ENCODE measurements at regions not wholly inside any gene's neighbourhood (a gene's known extent, or its start where the extent isn't known, plus 50 kb on each side); places are given as distances from the start of the nearest gene placed in this dataset.

GRCh38 chr5:8227112-8227511, 358.2 kb downstream of the MTRR start:
- H3K9me3 Mint-ChIP-seq: peaks cover 19% of the 10 kb centered on the region
- no peaks in the 10 kb centered on the region for H3K4me1 Mint-ChIP-seq (ENCODE audit: low read depth)
- H3K27ac Mint-ChIP-seq: no peak overlapping the region
- no peak overlapping the region for H3K4me3 Mint-ChIP-seq
- no peaks in the 10 kb centered on the region for H3K27me3 Mint-ChIP-seq
- no peaks in the 10 kb centered on the region for H3K36me3 Mint-ChIP-seq (ENCODE audit: low read depth)

- Mint-ChIP-seq H3K4me3 (no peak overlapping the region), H3K4me1 (ENCODE audit: low read depth) (no peaks in the 10 kb centered on the region), H3K9me3 (peaks cover 16% of the 10 kb centered on the region), H3K36me3 (ENCODE audit: low read depth) (no peaks in the 10 kb centered on the region), H3K27me3 (no peaks in the 10 kb centered on the region), H3K27ac (no peak overlapping the region)
Observed at GRCh38 chr5:8229551-8229950, 360.6 kb downstream of the MTRR start.

GRCh38 chr5:8230868-8231267, 361.9 kb downstream of the MTRR start:
- Mint-ChIP-seq H3K4me1 (ENCODE audit: low read depth) (no peaks in the 10 kb centered on the region), H3K27me3 (no peaks in the 10 kb centered on the region), H3K4me3 (no peak overlapping the region), H3K36me3 (ENCODE audit: low read depth) (no peaks in the 10 kb centered on the region), H3K9me3 (peaks cover 10% of the 10 kb centered on the region), H3K27ac (no peak overlapping the region)

GRCh38 chr5:8233479-8233878, 364.5 kb downstream of the MTRR start:
- no peak overlapping the region for H3K4me3 Mint-ChIP-seq
- no peaks in the 10 kb centered on the region for H3K36me3 Mint-ChIP-seq (ENCODE audit: low read depth)
- H3K27ac Mint-ChIP-seq: no peak overlapping the region
- H3K9me3 Mint-ChIP-seq: peaks cover 9% of the 10 kb centered on the region
- H3K27me3 Mint-ChIP-seq: no peaks in the 10 kb centered on the region
- no peaks in the 10 kb centered on the region for H3K4me1 Mint-ChIP-seq (ENCODE audit: low read depth)

- Mint-ChIP-seq H3K4me3 (no peak overlapping the region), H3K27ac (no peak overlapping the region), H3K9me3 (peaks cover 9% of the 10 kb centered on the region), H3K27me3 (no peaks in the 10 kb centered on the region), H3K4me1 (ENCODE audit: low read depth) (no peaks in the 10 kb centered on the region), H3K36me3 (ENCODE audit: low read depth) (no peaks in the 10 kb centered on the region)
Observed at GRCh38 chr5:8234179-8234770, 365.3 kb downstream of the MTRR start.

DNA sequence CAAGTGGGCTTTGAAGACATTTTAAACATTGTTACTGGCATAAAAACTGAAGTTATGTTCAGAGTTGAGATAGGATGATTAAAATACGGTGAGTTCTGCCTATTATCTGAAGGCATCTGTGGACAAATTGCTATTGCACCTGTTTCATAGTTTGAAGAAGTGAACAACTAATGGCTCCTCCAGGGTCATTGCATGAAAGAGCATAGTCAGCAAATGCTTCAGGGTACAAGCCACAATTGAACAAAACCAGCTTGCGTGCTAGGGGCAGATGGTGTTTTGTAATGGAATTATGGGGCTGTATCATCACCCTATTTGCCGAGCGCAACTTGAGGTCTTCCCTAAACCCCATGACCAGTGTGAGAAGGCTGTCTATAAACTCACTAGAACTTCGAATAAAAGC, 369.1 kb downstream of the MTRR start:
- Mint-ChIP-seq H3K4me1 (ENCODE audit: low read depth) (no peaks in the 10 kb centered on the region), H3K27me3 (no peaks in the 10 kb centered on the region), H3K36me3 (ENCODE audit: low read depth) (no peaks in the 10 kb centered on the region), H3K9me3 (peaks cover 3% of the 10 kb centered on the region), H3K27ac (no peak overlapping the region), H3K4me3 (no peak overlapping the region)

DNA sequence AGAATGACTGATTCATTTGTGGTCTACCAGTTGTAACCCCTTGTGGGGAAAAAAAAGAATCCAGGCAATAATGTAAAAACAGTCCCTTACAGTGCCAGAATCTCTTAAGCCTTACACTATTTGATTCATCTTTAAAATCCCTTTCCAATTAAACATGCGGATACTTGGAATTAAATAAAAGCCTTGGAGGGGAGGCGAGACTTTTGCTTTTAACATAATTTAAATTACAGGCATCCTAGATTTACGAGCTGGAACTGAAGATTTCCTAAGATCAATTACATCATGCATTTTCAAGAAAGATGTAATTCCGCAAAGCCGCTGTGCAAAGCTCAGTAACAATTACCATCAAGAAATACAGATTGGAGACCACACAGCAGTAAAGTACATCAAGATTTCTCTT, 370.2 kb downstream of the MTRR start:
- H3K4me3 Mint-ChIP-seq: no peak overlapping the region
- no peak overlapping the region for H3K27ac Mint-ChIP-seq
- no peaks in the 10 kb centered on the region for H3K4me1 Mint-ChIP-seq (ENCODE audit: low read depth)
- no peaks in the 10 kb centered on the region for H3K36me3 Mint-ChIP-seq (ENCODE audit: low read depth)
- no peaks in the 10 kb centered on the region for H3K27me3 Mint-ChIP-seq
- peaks cover 3% of the 10 kb centered on the region for H3K9me3 Mint-ChIP-seq

DNA sequence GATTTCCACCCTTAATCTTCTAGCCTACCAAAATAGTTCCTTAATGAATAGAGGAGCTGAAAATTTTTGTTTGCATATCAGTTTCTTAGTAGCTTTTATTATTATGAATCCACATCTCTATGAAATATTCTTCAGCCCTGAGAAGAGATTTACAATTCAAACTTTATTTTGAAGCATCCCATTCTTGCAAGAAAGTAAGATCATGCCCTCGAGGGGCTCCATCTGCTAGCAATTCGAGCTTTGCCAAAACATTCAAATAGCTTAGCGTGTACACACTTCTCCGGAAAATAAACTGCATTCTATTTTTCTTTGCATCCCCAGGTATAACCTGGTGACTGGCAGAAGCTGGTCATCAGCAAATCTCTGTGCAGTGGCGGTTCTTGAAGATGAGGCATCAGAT, 370.7 kb downstream of the MTRR start:
- H3K36me3 Mint-ChIP-seq (ENCODE audit: low read depth): no peaks in the 10 kb centered on the region
- H3K4me1 Mint-ChIP-seq (ENCODE audit: low read depth): no peaks in the 10 kb centered on the region
- peaks cover 3% of the 10 kb centered on the region for H3K9me3 Mint-ChIP-seq
- H3K27ac Mint-ChIP-seq: no peak overlapping the region
- no peaks in the 10 kb centered on the region for H3K27me3 Mint-ChIP-seq
- H3K4me3 Mint-ChIP-seq: no peak overlapping the region

GRCh38 chr5:8241076-8241475, 372.1 kb downstream of the MTRR start:
- H3K27me3 Mint-ChIP-seq: no peaks in the 10 kb centered on the region
- no peaks in the 10 kb centered on the region for H3K36me3 Mint-ChIP-seq (ENCODE audit: low read depth)
- H3K4me3 Mint-ChIP-seq: no peak overlapping the region
- no peaks in the 10 kb centered on the region for H3K4me1 Mint-ChIP-seq (ENCODE audit: low read depth)
- H3K27ac Mint-ChIP-seq: no peak overlapping the region
- H3K9me3 Mint-ChIP-seq: peaks cover 3% of the 10 kb centered on the region

DNA sequence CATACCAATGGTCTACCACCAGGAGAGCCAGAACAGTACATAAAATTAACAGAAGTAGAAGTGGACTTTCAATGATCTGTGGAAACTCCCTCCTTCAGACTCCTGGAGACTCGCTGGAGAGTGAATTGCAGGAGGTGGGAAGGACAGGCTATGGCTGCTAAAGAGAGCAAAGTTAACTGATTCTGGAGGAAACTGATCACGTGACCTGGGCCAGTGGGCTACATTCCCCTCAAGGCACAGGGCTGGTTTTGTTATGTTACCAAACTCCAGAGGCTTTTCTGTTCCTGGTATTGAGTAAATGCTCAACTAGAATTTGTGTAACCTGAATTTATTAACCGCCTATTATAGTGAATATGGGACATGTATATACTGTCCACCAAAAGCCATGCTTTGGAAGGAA, 372.6 kb downstream of the MTRR start:
- Mint-ChIP-seq H3K9me3 (no peaks in the 10 kb centered on the region), H3K27ac (no peak overlapping the region), H3K27me3 (no peaks in the 10 kb centered on the region), H3K4me3 (no peak overlapping the region), H3K36me3 (ENCODE audit: low read depth) (no peaks in the 10 kb centered on the region), H3K4me1 (ENCODE audit: low read depth) (no peaks in the 10 kb centered on the region)

GRCh38 chr5:8247049-8247899, 378.3 kb downstream of the MTRR start:
- Mint-ChIP-seq H3K27ac (no peak overlapping the region), H3K4me3 (no peak overlapping the region), H3K4me1 (ENCODE audit: low read depth) (no peaks in the 10 kb centered on the region), H3K9me3 (peaks cover 5% of the 10 kb centered on the region), H3K36me3 (ENCODE audit: low read depth) (no peaks in the 10 kb centered on the region), H3K27me3 (no peaks in the 10 kb centered on the region)

GRCh38 chr5:8253376-8253775, 384.4 kb downstream of the MTRR start:
- H3K9me3 Mint-ChIP-seq: peaks cover 5% of the 10 kb centered on the region
- no peaks in the 10 kb centered on the region for H3K36me3 Mint-ChIP-seq (ENCODE audit: low read depth)
- no peaks in the 10 kb centered on the region for H3K27me3 Mint-ChIP-seq
- no peaks in the 10 kb centered on the region for H3K4me1 Mint-ChIP-seq (ENCODE audit: low read depth)
- H3K27ac Mint-ChIP-seq: no peak overlapping the region
- no peak overlapping the region for H3K4me3 Mint-ChIP-seq

DNA sequence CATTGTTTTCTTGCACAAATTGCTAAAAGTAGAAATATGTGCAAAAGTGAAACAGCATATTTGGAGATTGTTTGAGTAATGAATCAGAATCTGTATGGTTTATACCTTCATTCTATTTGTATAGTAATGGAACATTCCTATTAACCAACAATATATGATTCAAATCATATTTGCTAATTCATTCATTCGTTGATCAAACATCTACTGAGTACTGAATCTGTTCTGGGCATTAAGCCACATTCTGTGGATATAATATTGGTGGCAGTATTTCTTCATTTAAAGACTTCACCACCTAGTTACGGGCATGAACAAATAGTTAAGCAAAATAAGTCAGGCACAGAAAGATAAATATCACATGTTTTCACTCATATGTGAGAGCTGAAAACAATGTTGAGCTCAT, 385.7 kb downstream of the MTRR start:
- Mint-ChIP-seq H3K27me3 (no peaks in the 10 kb centered on the region), H3K9me3 (peaks cover 5% of the 10 kb centered on the region), H3K4me3 (no peak overlapping the region), H3K4me1 (ENCODE audit: low read depth) (no peaks in the 10 kb centered on the region), H3K36me3 (ENCODE audit: low read depth) (no peaks in the 10 kb centered on the region), H3K27ac (no peak overlapping the region)

GRCh38 chr5:8258801-8259200, 389.9 kb downstream of the MTRR start:
- Mint-ChIP-seq H3K9me3 (peaks cover 3% of the 10 kb centered on the region), H3K36me3 (ENCODE audit: low read depth) (no peaks in the 10 kb centered on the region), H3K27me3 (no peaks in the 10 kb centered on the region), H3K27ac (no peak overlapping the region), H3K4me3 (no peak overlapping the region), H3K4me1 (ENCODE audit: low read depth) (no peaks in the 10 kb centered on the region)

DNA sequence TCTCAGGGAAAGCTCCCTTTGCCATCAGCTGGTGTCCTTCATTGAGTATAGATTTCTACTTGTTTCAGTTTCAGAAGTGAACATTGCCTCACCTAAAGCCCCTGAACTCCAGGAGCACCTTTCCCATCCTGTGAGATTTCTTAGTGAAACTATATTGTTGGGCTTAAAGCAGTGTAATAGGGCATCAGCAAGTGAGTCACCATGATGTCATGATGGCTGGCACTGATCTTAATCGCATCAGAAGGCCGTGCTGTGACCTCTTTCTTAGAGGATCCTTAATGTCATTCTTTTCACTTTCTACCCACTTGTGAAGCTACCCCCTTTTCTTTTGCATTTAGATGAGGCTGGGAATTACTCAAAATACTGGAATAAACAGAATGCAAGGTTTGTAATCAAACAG, 401.3 kb downstream of the MTRR start:
- H3K27me3 Mint-ChIP-seq: no peaks in the 10 kb centered on the region
- no peak overlapping the region for H3K27ac Mint-ChIP-seq
- no peak overlapping the region for H3K4me3 Mint-ChIP-seq
- peaks cover 10% of the 10 kb centered on the region for H3K9me3 Mint-ChIP-seq
- no peaks in the 10 kb centered on the region for H3K4me1 Mint-ChIP-seq (ENCODE audit: low read depth)
- H3K36me3 Mint-ChIP-seq (ENCODE audit: low read depth): no peaks in the 10 kb centered on the region

All from stimulated activated naive CD8-positive, alpha-beta T cell treated with anti-CD3 and anti-CD28 coated beads, Interleukin-15, Interleukin-2, amounts not matched to agents 100 ng/mL and 50 ng/mL, for 24 hours (primary cell).